Fibroblast of lung (primary cell): ENCODE measurements at regions not wholly inside any gene's neighbourhood (a gene's known extent, or its start where the extent isn't known, plus 50 kb on each side); places are given as distances from the start of the nearest gene placed in this dataset.

ENCODE experiments used
- DNase-seq, 2 donors: peaks; one replicate each; pipeline versions ENCODE4 v3.0.0 to v3.0.0-alpha.2; 2010; ENCODE audit warnings: low read depth in 2 of 2
- H2AFZ ChIP-seq: 2 replicates; pipeline ENCODE4 v1.5.1; 2012; ENCODE audit warnings: low read length, control low read depth, inconsistent platforms
- H3K27ac ChIP-seq: 2 replicates; pipeline ENCODE4 v1.5.1; 2011; ENCODE audit warnings: low read length, control low read depth; ENCODE audit not compliant: insufficient read depth
- H3K27me3 ChIP-seq: 2 replicates; pipeline ENCODE4 v1.5.1; 2011; ENCODE audit warnings: mild to moderate bottlenecking, low read length; ENCODE audit not compliant: control insufficient read depth, insufficient read depth
- H3K36me3 ChIP-seq: 2 replicates; pipeline ENCODE4 v1.5.1; 2011; ENCODE audit warnings: low read length; ENCODE audit not compliant: control insufficient read depth, insufficient read depth
- H3K4me1 ChIP-seq: 2 replicates; pipeline ENCODE4 v1.5.1; 2011; ENCODE audit warnings: low read length; ENCODE audit not compliant: control insufficient read depth, insufficient read depth; ENCODE audit errors: extremely low read depth
- H3K4me2 ChIP-seq: 2 replicates; pipeline ENCODE4 v1.5.1; 2011; ENCODE audit warnings: low read length, control low read depth; ENCODE audit not compliant: insufficient read depth; ENCODE audit errors: extremely low read depth
- H3K4me3 ChIP-seq, 4 experiments: fragments of 200-600 bp in 1 of 4; sonication (generic) in 1 of 4; replicated peaks in 1 of 4; 2 replicates each; pipeline ENCODE4 v1.5.1; 2011 to 2016; ENCODE audit warnings: low read length in 4 of 4, low read depth in 3 of 4, mild to moderate bottlenecking in 3 of 4, control low read depth in 2 of 4, inconsistent platforms in 1 of 4, mixed read lengths in 1 of 4; ENCODE audit not compliant: insufficient read depth in 1 of 4; ENCODE audit errors: control extremely low read depth in 1 of 4
- H3K79me2 ChIP-seq: 2 replicates; pipeline ENCODE4 v1.5.1; 2012; ENCODE audit warnings: mild to moderate bottlenecking, low read length, inconsistent platforms; ENCODE audit not compliant: control insufficient read depth, insufficient read depth
- H3K9ac ChIP-seq: 2 replicates; pipeline ENCODE4 v1.5.1; 2011; ENCODE audit warnings: mild to moderate bottlenecking, low read length, control low read depth; ENCODE audit not compliant: insufficient read depth
- H3K9me3 ChIP-seq: 2 replicates; pipeline ENCODE4 v1.5.1; 2012; ENCODE audit warnings: low read depth, low read length; ENCODE audit not compliant: control insufficient read depth, insufficient read depth
- H4K20me1 ChIP-seq: 2 replicates; pipeline ENCODE4 v1.5.1; 2011; ENCODE audit warnings: low read length; ENCODE audit not compliant: control insufficient read depth, insufficient read depth; ENCODE audit errors: extremely low read depth
- EZH2 ChIP-seq: IDR thresholded peaks from 2 replicates; pipeline ENCODE4 v1.5.1; 2012; ENCODE audit warnings: low read length, control low read depth, mild to moderate bottlenecking; ENCODE audit errors: missing control alignments
- TF ChIP-seq, protein P1 (sequence below), 2 donors: IDR thresholded peaks in 1 of 2; conservative IDR thresholded peaks in 1 of 2; 1 replicate in 1 of 2; 2 replicates in 1 of 2; pipeline ENCODE4 v1.5.1; 2011 to 2012; ENCODE audit warnings: low read length in 2 of 2, control low read depth in 1 of 2, inconsistent platforms in 1 of 2, low read depth in 1 of 2, mild to moderate bottlenecking in 1 of 2

DNA sequence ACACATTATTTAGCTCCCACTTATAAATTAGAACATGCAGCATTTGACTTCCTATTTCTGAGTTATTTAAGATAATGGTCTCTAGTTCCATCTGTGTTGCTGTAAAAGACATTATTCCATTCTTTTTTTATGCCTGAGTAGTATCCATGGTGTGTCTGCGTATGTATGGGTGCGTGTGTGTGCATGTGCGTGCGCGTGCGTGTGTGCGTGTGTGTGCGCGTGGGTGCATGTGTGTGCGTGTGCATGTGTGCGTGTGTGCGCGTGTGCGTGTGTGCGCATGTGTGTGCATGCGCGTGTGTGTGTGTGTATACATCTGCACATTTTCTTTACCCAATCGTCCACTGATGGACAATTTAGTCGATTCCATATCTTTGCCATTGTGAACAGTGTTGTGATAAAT is 479.4 kb upstream of the TMEM132C start:
- Histone ChIP-seq H4K20me1 (no peaks in the 10 kb centered on the region), H2AFZ (no peak overlapping the region), H3K4me2 (no peak overlapping the region), H3K4me3 (no peak overlapping the region), H3K9ac (no peak overlapping the region), H3K9me3 (no peaks in the 10 kb centered on the region), H3K27me3 (no peaks in the 10 kb centered on the region), H3K4me1 (no peaks in the 10 kb centered on the region), H3K27ac (no peak overlapping the region), H3K36me3 (no peaks in the 10 kb centered on the region), H3K79me2 (no peaks in the 10 kb centered on the region)
- no peak for TF ChIP-seq EZH2
- TF ChIP-seq, protein P1, sequence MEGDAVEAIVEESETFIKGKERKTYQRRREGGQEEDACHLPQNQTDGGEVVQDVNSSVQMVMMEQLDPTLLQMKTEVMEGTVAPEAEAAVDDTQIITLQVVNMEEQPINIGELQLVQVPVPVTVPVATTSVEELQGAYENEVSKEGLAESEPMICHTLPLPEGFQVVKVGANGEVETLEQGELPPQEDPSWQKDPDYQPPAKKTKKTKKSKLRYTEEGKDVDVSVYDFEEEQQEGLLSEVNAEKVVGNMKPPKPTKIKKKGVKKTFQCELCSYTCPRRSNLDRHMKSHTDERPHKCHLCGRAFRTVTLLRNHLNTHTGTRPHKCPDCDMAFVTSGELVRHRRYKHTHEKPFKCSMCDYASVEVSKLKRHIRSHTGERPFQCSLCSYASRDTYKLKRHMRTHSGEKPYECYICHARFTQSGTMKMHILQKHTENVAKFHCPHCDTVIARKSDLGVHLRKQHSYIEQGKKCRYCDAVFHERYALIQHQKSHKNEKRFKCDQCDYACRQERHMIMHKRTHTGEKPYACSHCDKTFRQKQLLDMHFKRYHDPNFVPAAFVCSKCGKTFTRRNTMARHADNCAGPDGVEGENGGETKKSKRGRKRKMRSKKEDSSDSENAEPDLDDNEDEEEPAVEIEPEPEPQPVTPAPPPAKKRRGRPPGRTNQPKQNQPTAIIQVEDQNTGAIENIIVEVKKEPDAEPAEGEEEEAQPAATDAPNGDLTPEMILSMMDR (conservative IDR thresholded peaks at IDR 0.05 in 1 of 2, IDR thresholded peaks at IDR 0.05 in 1 of 2; ENCODE audit: low read depth in 1 of 2, low read length in 2 of 2) = no peak
- no peak for DNase-seq

DNA sequence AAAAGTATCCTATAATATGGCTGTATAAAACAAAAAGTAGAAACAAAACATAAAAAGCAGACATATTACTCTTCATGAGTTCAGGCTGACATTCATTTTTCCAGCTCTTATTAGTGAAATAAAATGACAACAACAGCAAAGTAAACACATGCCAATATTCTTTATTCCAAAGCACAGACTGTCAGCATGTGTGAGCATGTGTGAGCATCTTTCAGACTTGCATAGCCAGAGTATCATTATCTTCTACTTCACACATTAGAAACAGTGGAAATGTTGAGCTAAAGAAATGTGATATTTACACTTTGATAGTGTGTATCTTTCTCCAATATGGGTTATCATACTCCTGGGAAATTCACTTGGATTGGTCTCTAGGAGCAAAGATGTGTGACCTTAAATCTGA is 476.6 kb upstream of the TMEM132C start:
- H3K79me2 ChIP-seq = no peaks in the 10 kb centered on the region
- no peak overlapping the region for H2AFZ ChIP-seq
- no peak overlapping the region for H3K9ac ChIP-seq
- H3K4me1 ChIP-seq = no peaks in the 10 kb centered on the region
- H3K36me3 ChIP-seq = no peaks in the 10 kb centered on the region
- H3K27me3 ChIP-seq = no peaks in the 10 kb centered on the region
- H3K4me3 ChIP-seq = no peak overlapping the region
- no peak for TF ChIP-seq EZH2
- TF ChIP-seq, protein P1 (conservative IDR thresholded peaks at IDR 0.05 in 1 of 2, IDR thresholded peaks at IDR 0.05 in 1 of 2; ENCODE audit: low read depth in 1 of 2, low read length in 2 of 2) = no peak
- no peak for DNase-seq
- H4K20me1 ChIP-seq = no peaks in the 10 kb centered on the region
- no peak overlapping the region for H3K4me2 ChIP-seq
- H3K27ac ChIP-seq = no peak overlapping the region
- H3K9me3 ChIP-seq = no peaks in the 10 kb centered on the region

DNA sequence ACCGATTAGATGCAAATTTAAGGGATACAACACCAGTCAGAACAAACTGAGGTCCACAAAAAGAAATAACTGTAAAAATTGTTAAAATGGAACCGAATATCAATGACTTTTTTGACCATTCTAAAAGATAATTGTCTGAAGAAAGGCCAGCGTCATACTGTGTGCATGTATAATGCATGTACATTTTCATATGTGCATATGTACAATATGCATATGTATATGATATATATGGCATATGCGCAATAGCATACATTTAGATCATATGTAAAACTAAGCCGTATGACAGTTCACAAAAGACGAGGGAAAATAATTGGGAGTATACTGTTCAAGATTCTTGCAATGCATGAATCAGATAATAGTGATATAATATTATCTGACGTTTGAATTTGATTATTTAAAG is 475.8 kb upstream of the TMEM132C start:
- TF ChIP-seq, protein P1 (conservative IDR thresholded peaks at IDR 0.05 in 1 of 2, IDR thresholded peaks at IDR 0.05 in 1 of 2; ENCODE audit: low read depth in 1 of 2, low read length in 2 of 2) = no peak
- no peak for TF ChIP-seq EZH2
- no peaks in the 10 kb centered on the region for H3K36me3 ChIP-seq
- no peak for DNase-seq
- no peaks in the 10 kb centered on the region for H3K79me2 ChIP-seq
- no peak overlapping the region for H3K4me2 ChIP-seq
- no peak overlapping the region for H2AFZ ChIP-seq
- no peaks in the 10 kb centered on the region for H4K20me1 ChIP-seq
- no peaks in the 10 kb centered on the region for H3K9me3 ChIP-seq
- H3K27ac ChIP-seq = no peak overlapping the region
- H3K9ac ChIP-seq = no peak overlapping the region
- no peaks in the 10 kb centered on the region for H3K27me3 ChIP-seq
- no peak overlapping the region for H3K4me3 ChIP-seq
- no peaks in the 10 kb centered on the region for H3K4me1 ChIP-seq
